GM19328 (cell line): ENCODE measurements at regions not wholly inside any gene's neighbourhood (a gene's known extent, or its start where the extent isn't known, plus 50 kb on each side); places are given as distances from the start of the nearest gene placed in this dataset.
"Not testable (repeated sequence)": the region's sequence is repeated elsewhere in the genome, so short reads cannot be mapped to it uniquely, and the experiment has no call there.

ENCODE experiments used
- ATAC-seq: cut with Tn5 transposase; IDR thresholded peaks from one replicate; pipeline ENCODE4 v1.9.1; 2021; ENCODE audit warnings: mild to moderate bottlenecking, moderate library complexity; ENCODE audit not compliant: unreplicated experiment

DNA sequence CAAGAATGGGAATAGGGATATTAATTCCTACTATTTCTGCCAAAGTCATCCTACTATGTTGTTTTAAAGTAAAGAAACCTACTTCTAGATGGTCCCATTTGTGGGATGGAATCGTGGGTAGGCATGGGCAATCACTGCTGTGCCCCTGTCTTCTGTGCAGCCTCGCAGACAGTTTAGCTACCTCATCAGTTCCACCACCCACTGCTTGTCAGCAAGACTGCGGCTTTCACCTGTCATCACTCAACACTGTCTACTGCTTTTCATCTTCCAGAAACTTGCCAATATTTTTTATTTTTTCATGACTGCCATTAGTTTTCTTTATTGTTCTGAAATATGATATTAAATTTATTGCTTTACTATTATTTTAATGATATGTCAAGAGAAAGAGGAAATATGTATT, 368.1 kb upstream of the KYNU start:
- ATAC-seq: no peak

DNA sequence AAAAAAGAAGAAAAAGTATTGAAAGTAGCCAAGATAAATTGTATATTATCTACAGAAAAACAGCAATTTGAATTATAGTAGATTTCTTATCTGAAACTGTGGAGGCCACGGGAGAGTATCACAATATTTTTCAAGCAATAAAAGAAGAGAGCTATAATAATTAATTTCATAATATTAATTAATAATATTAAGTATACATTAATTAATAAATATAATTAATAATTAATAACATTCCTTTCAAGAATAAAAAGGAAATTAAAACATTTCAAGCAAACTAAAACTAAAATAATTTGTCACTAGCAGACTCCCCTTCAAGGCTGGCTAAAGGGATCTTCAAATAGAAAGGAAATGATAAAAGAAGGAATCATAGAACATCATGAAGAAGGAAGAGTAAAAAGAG, 372.7 kb upstream of the KYNU start:
- ATAC-seq: no peak

DNA sequence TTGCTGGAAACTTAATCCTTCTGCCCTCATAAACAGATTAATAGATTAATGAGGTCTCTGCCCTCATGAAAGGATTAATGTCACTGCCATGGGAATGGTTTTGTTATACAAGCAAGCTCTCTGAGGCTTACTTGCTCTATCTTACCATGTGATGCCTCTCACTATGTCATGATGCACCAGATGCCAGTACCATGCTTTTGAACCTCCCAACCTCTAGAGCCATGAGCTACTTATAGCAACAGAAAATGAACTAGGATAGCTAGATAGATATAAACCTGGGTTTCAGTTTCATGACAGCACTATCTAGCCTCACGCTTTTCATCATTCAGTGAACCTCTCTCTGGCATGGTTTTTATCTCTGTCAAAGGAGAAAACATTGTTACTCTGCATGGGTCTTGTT, 371.6 kb upstream of the LRP1B start:
- ATAC-seq: no peak

DNA sequence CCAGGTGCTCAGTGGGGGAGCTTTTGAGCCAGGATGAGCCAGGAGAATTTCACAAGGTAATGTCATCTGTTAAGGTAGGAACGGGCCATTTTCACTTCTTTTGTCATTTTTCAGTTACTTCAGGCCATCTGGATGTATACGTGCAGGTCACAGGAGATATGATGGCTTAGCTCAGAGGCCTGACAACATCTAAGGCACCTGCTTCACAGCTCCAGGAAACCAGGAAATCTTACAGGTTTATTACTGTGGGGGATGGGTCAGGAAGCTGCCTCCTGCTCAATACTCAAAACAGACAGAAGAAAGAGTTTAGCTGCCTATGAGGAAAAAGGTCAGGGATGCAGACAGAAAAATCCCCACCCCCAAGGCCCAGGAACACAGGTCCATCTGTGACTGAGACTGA, 364.3 kb upstream of the LRP1B start:
- no peak for ATAC-seq

DNA sequence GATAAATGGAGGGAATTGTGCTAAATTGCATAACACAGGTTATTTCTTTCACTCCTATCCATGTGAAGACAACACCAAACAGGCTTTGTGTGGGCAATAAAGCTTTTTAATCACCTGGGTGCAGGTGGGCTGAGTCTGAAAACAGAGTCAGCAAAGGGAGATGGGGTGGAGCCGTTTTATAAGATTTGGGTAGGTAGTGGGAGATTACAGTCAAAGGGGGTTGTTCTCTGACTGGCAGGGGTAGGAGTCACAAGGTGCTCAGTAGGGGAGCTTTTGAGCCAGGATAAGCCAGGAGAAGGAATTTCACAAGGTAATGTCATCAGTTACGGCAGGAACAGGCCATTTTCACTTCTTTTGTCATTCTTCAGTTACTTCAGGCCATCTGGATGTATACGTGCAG, 358.8 kb upstream of the LRP1B start:
- not testable (repeated sequence) for ATAC-seq

DNA sequence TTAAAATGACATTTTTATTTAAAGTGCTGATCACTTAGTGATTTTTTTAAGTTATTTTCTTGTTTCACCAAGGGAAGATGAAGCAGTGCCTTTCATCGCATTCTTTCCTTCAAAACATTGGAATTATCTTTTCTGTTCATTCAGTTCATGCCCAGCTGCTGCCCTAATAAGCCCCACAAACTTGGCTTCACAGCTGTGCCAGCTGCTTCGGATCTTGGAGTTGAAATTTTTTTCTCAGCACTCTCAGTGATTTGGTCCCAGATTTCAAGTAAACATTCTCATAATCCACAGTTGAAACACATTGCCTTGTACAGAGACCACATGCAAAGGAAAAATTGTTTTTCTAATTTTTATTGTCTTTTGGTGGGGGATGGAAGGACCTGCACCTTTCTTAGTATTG, 353.3 kb upstream of the LRP1B start:
- ATAC-seq: no peak

DNA sequence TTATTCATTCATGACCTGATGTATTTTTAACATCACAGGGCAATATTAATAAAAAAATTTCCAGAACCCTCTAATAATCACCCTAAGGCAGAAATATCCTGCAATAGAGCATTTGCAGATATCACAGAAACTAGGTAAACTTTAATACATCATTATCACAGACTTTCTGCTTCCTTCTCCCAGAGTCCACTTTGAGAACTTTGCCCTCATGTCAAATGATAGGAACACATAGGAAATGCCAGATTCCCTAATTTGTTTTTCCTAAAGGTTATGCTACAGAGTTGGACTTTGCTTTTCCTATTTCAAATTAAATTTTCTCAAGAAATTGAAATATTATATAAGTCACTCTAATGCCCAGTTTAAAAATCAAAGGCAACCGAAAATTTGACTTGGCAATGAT, 352.8 kb upstream of the LRP1B start:
- ATAC-seq: no peak

DNA sequence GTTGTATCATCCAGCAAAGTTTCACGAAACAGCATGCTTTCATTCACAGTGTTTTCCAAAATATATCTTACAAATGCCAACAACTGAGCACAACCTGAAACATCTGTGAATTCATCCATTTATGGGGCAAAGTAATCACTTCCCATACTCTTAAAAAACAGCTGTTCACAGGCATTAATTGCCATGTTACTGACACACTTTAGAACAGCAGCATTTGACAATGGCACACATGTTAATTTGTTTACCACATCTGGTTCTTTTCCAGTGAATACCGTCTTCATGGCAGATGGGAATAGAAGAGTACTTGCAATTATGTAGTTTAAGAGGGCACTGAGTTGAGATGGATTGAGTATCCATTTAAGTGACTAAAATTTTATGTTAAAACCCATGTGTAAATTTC, 347.4 kb upstream of the LRP1B start:
- ATAC-seq: no peak

DNA sequence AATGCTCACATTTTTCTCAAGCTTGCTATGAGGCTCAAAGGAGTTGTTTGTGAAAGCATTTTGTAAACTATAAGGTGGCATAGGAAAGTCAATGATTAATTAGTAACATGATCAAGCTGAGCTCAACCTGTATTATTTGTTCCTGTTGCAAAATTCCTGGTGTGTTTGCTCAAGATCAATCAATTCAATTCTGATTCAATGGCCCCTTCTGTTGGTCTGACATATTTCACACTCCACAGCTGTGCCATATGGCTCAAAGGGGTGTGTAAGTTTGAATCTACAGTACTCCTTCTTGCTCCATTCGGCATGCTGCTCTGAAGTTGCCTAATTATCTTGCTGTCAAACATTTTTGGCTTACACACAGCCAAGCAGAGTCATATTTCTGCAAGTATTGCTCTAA, 341.6 kb upstream of the LRP1B start:
- no peak for ATAC-seq

DNA sequence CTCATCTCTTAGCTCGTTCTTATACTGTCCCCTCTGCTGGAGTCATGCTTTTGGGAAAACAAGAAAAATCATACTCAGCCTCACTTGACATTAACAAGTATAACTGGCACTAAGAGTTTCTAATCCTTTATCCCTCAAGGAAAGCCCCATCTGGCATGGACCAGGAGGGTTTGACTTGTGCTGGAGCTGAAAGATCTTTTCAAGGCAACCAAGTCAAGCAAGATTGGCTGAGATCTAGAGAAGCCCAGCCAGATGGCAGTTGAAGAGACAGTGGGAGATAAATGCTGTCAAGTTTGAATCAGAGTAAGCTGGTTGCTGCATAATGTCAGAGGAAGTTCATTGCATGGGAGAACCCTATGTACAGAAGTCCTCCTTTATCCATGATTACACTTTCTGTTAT, 336.5 kb upstream of the LRP1B start:
- no peak for ATAC-seq

DNA sequence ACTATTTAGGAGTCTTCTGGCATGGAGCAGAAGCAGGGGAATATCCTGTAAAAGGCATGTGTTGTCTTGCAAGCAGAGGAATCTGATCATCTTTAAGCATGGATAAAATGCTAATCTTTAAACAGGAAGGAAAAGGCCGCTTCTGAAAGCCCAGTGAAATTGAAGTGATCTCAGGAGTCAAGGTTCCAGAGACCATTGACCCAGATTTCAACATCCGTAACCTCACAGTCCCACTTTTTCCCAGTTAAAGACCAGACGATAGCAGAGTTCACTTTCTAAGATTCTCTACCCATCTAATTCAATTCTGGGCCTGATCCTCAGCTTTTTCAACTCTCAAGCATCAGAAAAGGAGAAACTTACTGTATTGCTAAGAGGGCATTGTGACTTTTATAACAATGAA, 332.2 kb upstream of the LRP1B start:
- ATAC-seq: no peak

DNA sequence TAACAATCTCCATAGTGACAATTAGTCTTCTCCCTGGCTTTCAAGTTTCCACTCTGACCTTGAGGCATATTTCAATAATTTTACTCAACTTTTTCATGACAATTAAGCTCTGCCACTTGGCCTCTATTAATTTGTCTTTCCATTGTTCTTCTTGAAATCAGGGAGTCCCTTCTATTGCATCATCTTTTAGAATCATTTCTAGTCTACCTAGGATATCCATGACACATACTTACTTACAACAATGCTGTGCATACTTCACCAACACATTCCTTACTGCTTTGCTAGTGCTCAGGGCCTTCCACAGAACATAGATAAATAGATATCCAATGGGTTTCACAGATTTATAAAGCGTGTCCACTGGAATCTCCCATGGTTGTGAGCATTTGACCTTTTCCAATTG, 331.5 kb upstream of the LRP1B start:
- no peak for ATAC-seq

DNA sequence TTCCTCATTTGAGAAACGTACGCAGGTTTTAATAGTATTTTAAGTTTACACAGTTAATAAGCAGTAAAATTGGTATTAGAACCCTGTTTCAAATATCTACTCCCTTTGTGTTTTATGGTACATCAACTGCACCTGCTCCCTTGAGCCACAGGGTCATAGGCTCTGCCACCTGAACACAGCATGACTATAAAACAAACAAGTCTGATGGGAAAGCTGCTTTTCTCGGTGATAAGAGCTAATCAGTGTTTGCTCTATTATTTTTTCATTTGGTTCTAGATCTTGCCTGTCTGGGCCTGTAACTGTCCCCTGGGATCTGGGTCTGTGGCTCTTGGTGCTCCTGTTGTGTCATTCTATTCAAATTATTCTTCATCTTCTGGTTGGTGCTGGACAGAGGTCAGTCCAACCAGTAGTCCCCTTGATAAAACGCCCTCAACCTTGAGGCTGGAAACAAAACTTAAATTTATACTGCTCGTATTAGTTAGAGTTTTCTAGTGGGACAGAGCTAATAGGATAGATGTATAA, 314.8 kb upstream of the LRP1B start:
- ATAC-seq: no peak

DNA sequence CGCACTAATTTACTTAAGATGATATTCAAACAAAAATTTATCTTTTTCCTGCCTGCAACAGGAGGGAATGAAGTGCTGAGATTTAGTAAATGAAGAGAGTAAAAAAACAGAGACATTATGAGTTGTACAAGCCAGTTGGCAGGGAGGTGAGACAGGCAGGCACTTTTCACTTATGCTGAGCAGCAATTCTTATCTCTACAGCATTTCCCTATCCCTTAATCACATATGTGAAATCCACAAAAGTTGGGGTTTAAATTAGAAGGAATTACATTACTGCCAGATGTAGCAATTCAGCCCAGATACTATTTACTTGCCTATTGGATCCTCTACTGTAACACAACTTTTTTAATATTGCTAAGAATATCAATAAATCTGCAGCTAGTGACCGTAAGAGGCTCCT, 314.2 kb upstream of the LRP1B start:
- no peak for ATAC-seq

DNA sequence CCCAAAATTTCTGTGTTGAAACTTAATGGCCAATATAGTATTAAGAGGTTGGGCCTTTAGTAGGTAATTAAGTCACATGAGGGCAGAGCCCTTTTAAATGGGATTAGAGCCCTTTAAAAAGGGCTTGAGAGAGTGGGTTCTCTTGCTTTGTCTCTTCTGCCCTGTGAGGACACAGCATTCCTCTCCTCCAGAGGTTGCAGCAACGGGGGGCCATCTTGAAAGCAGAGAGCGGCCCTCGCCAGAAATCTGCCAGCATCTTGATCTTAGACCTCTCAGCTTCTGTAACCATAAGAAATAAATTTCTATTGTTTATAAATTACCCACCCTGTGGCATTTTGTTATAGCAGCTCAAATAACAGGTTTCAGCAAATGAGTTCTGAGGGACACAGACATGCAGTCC, 305.0 kb upstream of the LRP1B start:
- ATAC-seq: no peak

DNA sequence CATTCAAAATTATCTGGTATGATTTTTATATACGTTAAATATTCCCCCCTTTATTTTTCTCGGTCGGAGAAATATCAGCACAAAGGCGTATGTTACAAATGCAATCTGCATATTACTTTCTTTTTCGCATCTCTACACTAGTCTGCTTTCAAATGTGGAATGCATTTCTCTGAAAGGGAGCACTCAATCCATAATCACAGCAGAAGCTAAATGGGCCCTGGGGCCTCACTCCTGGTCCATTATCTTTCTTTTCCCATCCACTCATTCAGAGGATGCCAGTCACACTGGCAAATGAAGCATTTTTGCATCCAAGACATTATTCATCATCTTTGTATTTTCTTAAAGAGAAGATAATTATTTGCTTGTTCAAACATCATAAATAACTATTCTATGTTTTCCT, 295.2 kb upstream of the LRP1B start:
- no peak for ATAC-seq

DNA sequence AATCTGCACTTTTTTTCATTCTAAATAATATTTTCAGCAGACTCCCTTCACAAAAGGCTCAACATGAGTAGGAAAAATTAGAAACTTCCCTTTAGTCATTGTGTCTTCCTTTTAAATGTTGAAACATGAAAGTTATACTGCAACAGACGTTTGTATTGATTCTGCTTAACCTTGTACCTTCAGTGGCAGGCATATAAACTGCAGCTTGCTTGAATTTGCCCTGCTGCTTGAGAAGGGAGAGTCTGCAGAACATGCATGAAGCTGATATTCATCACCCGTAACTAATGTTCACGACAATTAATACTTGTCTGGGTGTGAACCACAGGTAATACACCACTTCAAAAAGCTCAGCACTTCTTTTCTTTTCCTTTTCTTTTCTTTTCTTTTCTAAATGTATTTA, 294.7 kb upstream of the LRP1B start:
- no peak for ATAC-seq

DNA sequence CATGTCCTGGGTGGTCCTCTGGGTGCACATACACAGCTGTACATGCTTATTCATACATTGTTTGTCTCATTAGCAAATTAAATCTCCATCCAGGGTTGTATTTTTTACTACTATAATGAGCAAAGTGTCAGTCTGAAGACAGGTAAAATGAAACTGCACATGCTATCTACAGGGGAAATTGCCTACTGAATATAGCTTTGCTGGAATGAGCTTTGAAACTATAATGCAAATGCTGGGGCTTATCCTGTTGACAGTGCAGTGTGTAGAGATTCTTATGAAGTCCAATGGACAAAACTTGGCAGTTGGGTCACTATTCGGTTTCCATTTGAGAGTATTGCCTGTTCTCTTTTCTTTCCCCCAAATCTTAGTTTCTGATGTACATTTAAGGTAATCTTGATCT, 292.8 kb upstream of the LRP1B start:
- no peak for ATAC-seq

DNA sequence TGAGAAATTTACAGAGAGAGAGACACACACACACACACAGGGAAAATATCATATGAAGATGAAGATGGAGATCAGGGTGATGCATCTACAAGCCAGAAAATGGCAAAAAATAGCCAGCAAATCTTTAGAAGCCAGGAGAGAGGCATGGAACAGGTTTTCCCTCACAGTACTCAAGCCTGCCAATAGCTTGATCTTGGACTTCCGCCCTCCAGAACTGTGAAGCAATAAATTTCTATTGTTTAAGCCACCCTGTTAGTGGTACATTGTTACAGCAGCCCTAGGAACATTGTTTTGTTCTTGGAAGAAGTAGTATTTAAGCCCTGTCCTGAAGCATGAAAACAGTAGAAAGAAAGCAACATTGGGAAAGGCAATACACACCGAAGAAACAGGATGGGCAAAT, 292.0 kb upstream of the LRP1B start:
- no peak for ATAC-seq

DNA sequence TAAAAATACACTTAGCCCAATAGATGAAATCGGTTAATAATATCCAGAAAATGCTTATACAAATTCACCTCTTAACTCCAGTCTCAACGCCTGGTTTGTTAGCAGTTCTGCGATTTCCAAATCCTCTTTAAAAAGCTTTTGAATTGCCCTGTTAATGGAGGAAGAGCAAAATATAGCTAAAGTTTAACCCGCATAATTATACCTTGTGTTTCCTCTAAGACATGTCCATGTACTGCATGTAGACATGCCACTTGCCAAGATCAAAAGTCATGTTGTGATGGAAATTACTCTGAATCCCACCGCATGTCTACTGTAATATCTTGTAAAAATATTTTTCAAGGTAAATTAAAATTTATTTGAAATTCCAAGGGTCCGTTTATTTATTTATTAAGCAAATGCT, 291.2 kb upstream of the LRP1B start:
- ATAC-seq: no peak

DNA sequence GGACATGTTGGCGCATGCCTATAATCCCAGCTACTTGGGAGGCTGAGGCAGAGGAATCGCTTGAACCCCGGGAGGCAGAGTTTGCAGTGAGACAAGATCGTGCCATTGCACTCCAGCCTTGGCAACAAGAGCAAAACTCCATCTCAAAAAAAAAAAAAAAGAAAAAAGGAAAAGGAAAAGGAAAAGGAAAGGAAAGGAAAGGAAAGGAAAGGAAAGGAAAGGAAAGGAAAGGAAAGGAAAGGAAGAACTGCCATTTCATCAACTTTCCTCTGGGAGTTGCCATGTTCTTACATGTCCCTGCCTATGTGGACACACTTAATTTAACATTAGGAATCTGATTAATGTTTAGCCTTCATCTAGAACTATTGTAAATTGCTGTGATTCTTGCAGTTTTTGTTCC, 287.9 kb upstream of the LRP1B start:
- not testable (repeated sequence) for ATAC-seq

DNA sequence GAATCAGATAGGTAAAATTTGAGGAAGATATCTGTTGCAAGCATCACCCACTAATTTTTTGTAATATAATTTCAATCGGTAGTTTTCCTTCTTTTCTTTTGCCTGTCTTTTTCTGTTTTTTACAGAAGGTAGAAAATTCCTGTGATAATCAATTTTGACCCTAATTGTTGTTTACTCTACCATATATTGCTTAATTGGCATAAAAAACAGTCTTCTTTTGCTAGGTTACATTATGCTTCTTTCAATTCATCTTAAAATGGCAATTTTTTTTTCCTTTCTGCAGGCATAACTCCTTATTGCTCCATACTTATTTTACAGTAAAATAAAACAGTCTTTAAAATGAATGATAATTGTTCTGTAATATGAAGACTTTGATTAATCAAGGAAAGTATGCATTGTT, 286.2 kb upstream of the LRP1B start:
- ATAC-seq: no peak

DNA sequence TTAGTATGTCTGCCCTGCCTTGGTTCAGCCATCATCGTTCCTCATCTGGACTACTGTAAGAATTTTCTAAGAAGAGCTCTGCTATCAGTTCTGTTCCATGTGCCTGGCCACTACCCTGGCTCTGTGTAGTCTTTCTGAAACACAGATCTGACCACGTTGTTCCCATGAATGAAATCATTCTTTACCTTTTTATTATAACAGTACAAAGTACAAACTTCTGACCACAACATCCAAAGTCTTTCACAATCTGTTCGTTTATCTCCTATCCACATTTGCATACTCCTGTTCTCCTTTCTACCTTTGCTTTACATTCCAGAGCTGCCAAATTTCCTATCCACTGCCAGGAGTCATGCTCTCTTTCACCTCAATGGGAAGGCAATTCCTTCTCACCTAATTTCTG, 284.6 kb upstream of the LRP1B start:
- no peak for ATAC-seq

DNA sequence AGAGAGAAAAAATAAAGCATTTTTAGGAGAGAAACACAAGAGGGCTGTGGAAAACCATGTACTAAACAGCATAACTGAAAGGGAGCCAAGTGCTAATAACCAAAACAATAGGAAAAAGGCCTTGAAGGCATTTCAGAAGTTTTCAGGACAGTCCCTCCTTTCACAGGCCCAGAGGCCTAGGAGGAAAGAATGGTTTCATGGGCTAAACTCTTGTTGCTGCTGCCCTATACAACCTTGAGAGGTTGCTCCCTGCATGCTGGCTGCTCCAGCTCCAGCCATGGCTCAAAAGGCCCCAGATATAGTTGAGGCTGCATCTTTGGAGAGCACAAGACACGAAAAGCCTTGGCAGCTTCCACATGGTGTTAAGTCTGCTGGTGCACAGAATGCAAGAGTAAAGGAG, 267.4 kb upstream of the LRP1B start:
- no peak for ATAC-seq
